Left lobe of liver (tissue), 2 donors: ENCODE measurements at regions not wholly inside any gene's neighbourhood (a gene's known extent, or its start where the extent isn't known, plus 50 kb on each side); places are given as distances from the start of the nearest gene placed in this dataset.
"Not testable (repeated sequence)": the region's sequence is repeated elsewhere in the genome, so short reads cannot be mapped to it uniquely, and the experiment has no call there.

ENCODE experiments used
- ATAC-seq: fragments of 200-7000 bp; cut with Tn5 transposase; one replicate; pipeline ENCODE4 v1.9.1; 2020; ENCODE audit warnings: mild to moderate bottlenecking, moderate library complexity
- DNase-seq: peaks from one replicate; pipeline ENCODE4 v3.0.0-alpha.2; 2020; ENCODE audit warnings: low spot score
- donor health status: DM: no; HTN: no; CAD: no; lungs with moderate emphysema.
- donor health status: DM: no; HTN: yes; CAD: no.

DNA sequence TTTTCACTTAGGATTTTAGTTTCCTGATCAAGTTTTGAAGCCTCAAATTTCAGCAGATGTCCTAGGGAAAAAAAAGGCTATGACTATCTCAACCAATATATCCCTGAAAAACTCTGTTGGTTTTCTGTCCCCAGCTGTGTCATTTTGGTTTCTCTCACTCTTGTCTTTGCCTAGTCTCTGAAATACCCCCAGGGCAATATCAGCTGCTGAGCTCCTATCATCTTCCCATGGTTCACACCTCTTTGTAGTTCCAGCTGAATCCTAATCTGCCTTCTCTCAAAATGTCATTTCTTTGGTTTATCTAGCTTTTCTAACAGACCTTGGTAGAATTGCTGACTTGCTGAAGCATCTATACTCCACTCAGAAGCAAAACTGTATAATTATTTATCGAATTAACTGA lies 2370.5 kb downstream of the ARAP2 start:
- ATAC-seq (no peak), DNase-seq (no peak)

DNA sequence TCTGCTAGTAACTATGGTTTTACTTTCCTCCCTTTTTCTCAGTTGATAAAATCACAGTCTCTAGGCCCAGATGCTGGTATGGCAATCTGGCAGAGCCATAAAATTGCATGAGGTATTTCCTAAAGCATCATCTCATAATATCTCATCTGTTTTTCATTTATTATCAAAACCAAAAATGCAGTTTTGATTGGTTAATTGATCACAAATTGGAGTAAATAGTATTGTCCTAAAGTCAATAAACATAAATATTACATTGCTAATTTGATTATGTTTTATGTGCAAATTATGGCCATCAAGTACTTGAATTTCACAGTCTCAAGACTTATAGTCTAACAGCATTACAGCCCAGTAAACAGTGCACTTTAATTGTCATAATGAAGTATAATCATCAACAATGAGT lies 2365.6 kb downstream of the ARAP2 start:
- ATAC-seq, result no peak

DNA sequence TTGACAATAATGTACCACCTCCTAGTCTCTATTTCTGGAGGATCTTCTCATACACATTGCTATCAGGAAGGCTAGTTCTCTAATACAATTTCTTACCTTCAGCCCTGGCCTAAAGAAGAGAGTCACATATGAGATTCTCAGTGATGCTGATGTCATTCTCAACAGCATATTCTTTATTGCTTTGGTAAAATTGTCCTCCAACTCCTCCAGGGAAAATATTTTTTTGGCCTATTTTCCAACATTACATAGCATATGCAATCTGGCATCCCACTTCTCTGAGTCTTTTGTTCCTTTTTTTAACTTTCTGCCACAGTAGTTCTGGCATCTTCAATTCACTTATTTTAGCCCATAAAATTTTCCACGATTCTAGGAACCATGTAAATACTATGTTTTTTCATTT lies 2363.1 kb downstream of the ARAP2 start:
- ATAC-seq, result no peak
- DNase-seq, result no peak

More for the DNA sequence above, 2365.6 kb downstream of the ARAP2 start:
- DNase-seq, result no peak

DNA sequence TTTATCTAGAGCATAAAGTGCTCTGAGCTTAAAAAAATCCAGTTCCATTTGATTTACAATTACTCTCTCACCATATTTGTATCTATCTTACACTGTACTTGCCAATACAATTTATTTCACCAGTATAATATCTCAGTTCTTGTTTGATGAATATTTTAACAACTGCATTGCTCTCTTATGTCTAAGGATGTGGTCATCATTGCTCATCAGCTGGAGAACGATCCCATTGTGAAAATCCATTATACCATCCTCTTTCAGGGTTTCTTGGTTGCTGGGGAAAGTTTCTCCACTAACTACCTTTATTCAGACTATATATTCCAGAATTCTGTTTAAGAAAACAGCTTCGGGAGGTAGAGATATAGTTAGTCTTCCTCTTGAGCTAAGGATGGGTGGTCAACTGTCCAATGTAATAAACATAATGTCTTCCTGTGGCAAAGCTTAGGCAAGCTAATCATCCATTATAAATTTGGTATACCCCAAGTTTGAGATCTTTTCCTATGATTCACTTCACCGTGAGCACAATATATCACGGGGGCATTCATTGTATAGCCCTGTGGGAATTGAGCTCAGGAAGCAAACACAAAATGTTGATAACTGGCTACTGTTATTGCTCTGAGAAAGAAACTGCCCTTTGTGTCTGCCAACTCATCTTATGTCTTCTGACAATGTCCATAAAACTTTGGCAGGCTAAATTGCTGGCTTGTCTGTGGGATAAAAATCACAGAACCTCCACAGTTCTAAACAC lies 2361.9 kb downstream of the ARAP2 start:
- no peak for DNase-seq
- ATAC-seq, result no peak

DNA sequence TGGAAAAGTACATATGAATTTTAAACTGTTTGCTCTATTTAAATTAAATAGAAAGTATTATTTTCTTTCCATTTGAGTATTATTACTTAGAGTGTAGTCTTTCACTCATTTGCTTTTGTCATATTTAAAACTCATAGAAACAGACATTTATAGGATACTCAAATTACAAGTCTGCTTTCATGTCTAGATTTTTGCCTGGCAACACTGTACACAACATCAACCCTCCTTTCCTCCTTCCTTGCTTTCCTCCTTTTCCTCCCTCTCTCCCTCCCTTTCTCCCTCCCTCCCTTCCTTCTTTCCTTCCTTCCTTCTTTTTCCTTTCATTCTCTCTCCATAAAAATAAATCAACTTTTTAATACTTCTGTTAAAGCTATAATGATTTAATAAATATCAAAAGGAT lies 2361.2 kb downstream of the ARAP2 start:
- ATAC-seq (no peak), DNase-seq (no peak)

DNA sequence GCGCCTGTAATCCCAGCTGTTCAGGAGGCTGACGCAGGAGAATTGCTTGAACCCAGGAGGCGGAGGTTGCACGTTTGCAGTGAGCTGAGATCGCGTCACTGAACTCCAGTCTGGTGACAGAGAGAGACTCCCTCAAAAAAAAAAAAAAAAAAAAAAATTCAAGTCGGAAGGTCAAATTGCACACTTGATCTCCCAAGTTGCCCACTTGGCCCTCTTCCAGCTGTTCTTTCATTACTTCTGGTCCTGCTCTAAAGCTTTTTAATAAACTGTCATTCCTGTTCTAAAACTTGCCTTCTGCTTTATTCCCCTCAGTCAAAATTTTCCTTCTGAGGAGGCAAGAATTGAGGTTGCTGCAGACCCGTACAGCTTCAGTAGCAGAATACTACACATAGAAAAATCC lies 2358.0 kb downstream of the ARAP2 start:
- DNase-seq (no peak), ATAC-seq (no peak)

DNA sequence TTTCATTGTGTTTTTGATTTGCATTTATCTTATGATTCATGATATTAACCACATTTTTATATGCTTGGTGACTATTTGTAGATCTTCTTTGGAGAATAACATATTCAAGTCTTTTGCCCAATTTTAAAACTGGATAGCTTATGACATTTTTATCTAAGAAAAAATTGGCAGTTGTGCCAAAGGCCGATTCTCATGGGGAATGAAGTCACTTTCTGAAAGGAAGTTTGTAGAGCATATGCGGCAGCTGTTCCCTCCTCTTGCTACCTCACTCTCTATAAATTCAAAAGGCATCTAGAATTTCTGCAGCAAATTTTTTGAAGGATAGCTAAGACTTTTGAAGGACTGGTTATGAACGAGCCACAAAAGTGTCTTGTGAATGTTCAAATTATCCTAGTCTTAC lies 2353.5 kb downstream of the ARAP2 start:
- DNase-seq (no peak), ATAC-seq (no peak)

DNA sequence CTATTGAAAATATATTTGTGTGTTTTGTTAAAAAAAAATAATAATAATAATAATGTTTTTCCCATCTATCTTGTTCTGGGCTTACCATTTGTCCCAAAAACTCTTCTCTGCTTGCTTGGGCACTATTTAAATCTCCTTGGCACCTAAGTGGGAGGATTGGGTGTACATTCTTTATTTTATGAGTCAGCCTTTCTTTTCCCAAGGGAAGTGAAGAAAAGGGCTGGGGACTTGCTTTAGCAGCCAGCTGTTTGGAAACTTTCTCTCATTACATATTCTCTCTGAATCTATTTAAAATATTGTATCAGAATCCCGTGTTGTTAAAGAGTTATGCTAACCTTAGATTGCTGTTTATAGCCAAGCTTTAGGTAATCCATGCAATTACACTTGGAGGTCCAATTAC lies 2332.4 kb downstream of the ARAP2 start:
- ATAC-seq (no peak), DNase-seq (no peak)

DNA sequence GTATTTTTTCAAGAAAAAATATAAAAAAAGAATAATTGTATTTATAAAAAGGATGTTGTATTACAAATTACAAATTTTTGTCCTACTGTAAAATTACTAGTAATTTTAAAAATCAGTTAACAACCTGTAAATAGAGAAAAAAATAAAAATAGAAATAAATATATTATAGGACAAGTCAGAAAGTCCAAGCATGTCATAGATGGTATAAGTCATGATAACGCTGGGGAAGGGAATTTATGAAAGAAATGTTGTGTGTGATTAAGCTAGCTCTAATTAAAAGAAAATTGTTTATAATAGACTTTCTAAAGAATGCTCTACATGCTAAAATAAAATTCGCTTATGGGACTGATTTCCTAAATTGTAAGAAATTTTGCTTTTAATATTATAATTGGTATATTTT lies 2329.9 kb downstream of the ARAP2 start:
- DNase-seq (no peak), ATAC-seq (no peak)

DNA sequence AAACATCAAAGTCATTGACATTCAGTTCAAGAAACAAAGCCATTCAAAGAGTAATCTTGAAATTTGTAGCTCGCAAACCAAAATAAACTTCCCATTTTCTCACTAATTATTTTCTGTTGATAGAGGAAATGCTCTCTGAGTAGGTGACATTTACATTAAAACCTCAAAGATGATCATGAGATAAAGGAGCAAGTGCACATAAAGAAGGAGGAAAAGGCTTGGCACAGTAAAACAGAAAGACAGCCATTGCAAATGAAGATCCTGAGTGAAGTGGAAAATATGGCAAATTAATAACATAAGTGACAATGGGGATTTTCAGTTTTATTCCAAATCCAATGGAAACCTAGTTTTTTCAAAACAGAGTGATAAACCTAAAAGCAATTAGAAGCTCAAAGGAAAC lies 2320.8 kb downstream of the ARAP2 start:
- DNase-seq (no peak), ATAC-seq (no peak)

DNA sequence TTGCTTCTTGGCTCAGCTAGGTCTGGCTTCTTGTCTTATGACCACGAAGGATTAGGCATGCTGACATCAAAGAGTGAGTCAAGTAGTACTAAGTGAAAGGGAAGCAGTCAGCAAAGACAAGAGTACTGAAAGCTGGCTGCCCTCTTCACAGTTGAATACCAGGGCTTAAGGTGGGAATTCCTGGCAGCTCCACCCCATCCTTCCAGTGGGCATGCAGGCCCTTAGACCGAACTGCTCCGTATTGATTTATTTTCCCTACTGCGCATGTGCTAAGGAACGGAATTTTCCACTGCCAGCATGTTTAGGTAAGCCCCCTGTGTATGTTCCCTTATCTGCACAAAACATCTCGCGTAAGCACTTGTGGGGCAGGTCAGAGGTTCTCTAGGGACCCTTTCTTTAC lies 2320.1 kb downstream of the ARAP2 start:
- DNase-seq, result no peak
- ATAC-seq, result no peak

DNA sequence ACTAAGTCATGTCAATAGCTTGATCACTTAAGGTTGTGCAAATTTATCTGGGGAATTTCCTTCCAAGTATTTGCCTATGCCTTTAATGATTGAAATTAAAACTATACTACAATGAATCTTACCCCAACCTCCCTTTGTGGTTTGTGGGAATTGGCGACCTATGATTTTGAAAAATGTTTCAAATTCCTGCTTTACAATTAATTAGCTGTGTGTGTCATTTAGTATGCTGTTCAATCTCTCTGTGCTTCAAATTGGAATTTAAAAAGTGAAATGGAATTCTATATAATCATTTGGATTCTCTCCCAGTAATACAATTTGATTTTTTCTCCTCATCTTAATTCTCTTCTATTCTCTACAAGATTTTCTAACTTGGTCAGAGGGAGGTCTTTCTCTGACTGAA lies 2319.5 kb downstream of the ARAP2 start:
- no peak for DNase-seq
- no peak for ATAC-seq

DNA sequence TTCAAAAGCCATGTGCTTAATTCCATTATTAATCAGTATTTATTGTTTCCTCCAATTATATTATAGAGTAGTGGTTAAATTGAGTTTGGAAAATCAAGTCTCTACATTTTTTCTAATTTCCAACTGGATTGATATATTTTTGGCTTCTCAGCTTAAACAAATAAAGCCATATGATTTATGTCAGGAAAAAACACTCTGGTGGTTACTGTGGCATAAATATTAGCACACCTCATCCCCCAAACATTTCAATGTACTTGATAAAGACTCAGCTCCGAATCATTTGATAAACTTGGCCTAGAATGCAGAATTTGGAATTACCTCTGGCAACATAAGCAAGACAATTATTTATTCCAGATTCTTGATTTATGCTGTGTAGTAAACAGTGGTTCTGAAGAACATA lies 2313.8 kb downstream of the ARAP2 start:
- ATAC-seq, result no peak
- no peak for DNase-seq

DNA sequence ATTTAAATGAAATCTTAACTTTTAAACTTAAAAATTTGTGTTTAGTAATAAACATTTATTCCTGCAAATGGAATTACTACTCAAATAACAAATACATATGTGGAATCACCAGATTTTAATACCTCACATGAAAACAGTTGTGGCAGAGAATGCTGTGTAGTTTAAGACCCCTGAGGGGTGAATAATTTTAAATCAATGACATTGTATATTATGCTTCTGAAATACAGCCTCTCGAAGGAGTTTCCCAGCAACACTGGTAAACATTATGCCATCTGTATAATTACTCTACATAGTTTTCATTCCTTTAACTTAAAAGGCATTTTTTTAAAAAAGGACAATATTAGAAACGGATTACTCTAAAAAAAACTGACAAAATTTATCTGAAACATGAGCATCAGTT lies 2313.3 kb downstream of the ARAP2 start:
- ATAC-seq (no peak), DNase-seq (no peak)

DNA sequence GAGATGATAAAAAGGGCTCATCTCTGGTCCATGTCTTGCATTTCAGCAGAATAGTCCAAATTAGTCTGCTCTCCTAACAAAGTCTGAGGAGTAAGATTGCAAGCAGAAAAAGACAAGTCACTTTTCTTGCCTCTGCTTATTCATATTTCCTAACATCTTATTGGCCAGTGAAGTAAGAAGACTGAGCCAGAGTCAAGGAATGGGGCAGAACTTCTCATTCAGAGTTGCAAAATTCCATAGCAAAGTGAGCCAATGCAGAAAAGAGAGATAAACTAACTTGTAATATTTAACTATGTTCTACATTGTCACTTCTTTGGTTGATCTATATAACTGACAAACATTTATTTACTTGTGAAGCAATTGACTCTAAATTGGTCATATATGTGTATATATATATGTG lies 2304.0 kb downstream of the ARAP2 start:
- no peak for DNase-seq
- no peak for ATAC-seq

DNA sequence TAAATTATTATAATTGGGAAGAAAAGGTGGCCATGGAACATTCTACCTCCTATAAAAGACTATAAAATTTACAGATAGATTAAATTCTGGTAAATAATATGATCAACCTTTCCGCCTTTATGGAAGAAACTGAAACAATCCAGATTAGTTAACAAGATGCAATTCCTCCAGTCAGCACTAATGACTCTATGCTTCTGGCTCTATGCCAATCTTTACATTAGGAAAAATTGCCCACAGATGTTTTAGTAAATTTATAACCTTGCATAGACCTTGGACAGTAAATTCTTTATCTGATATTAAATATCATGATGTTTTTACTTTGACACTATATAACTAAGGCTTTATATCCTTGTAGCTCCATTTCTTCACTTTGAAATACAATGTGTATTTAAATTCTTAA lies 2302.5 kb downstream of the ARAP2 start:
- ATAC-seq, result no peak
- DNase-seq, result no peak

DNA sequence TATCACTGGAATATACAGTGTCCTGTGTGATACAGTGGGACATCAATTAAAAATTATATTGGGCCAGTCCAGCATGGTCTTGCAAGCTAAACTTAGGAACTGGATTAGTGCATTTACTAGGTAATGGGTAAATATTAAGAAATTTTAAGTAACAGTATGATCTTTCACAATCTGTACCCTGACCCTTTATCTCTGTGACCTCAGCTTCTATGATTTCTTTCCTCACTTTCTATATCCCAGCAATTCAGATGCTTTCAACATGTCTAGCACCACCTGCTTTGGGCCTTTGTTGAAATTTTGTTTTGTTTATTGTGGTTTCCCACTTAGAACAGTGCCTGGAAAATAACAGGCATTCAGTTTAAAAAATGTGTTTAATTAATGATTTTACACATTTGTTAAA lies 2295.4 kb downstream of the ARAP2 start:
- DNase-seq, result no peak
- ATAC-seq, result peak; percentile 89

DNA sequence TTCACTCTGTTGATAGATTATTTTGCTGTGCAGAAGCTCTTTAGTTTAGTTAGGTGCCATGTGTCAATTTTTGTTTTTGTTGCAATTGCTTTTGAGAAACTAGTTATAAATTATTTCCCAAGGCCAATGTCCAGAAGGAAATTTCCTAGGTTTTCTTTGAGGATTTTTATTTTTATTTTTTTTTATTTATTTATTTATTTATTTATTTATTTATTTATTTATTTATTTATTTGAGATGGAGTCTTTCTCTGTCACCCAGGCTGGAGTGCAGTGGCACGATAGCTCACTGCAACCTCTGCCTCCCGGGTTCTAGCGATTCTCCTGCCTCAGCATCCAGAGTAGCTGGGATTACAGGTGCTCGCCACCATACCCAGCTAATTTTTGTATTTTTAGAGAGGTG lies 2290.5 kb downstream of the ARAP2 start:
- not testable (repeated sequence) for DNase-seq

DNA sequence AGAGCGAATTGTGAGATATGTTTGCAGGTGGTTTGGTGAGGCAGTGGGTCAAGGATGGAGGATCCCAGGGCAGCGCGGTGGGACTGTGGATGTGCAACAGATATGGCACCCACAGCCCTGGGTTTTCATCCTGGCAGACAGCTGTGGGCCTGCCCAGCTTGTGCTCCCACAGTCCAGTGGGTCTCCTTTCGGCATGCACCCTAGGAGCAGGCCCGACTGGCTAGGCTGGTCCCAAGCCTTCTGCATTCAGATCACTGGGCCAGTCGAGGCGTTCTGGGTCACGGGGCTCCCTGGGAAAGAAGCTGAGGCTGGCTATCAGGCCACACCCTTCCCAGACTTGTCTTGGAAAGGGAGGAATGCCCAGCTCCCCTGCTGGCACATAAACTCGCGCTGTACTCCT lies 2289.6 kb downstream of the ARAP2 start:
- no peak for ATAC-seq
- DNase-seq, result no peak

More for the DNA sequence above, 2290.5 kb downstream of the ARAP2 start:
- not testable (repeated sequence) for ATAC-seq

DNA sequence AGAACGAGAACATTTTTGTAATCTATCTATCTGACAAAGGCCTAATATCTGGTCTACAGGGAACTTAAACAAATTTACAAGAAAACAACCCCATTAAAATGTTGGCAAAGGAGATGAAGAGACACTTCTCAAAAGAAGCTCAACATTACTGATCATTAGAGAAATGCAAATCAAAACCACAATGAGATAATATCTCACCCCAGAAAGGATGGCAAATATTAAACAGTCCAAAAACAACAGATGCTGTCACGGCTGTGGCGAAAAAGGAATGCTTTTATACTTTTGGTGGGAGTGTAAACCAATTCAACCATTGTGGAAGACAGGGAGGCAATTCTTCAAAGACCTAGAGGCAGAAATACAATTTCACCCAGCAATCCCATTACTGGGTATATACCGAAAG lies 2284.8 kb downstream of the ARAP2 start:
- ATAC-seq, result no peak

DNA sequence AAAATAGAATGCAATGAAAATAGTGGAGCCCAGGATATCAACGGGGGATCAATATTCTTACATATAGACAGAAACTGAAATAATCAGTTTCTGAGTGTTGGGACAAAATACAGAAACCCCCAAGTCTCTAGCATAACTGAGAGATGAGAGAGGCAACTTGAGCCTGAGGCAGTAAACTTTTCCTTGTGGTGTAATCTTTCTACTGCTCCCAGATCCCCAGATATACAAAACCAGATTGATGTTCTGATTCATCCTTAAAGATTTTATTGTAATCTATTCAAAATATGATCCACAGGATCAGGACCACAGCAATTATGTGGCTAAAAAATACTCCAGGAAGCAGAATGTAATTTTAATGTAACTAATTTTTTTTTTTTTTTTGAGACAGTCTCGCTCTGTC lies 2282.6 kb downstream of the ARAP2 start:
- ATAC-seq (no peak), DNase-seq (no peak)

More for the DNA sequence above, 2284.8 kb downstream of the ARAP2 start:
- no peak for DNase-seq

DNA sequence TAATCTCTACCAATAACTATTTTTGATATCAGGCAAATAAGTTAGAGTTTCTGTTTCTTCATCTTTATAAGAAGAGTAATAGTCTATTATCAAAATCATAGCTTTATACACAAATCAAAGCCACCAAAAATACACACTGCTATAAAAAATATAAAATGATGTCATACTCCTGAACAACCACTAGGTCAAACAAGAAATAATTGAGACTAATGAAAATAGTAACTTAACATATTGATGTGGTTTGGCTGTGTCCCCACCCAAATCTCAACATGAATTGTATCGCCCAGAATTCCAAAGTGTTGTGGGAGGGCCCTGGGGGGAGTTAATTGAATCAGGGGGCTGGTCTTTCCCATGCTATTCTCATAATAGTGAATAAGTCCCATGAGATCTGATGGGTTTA lies 2277.5 kb downstream of the ARAP2 start:
- DNase-seq (no peak), ATAC-seq (no peak)

DNA sequence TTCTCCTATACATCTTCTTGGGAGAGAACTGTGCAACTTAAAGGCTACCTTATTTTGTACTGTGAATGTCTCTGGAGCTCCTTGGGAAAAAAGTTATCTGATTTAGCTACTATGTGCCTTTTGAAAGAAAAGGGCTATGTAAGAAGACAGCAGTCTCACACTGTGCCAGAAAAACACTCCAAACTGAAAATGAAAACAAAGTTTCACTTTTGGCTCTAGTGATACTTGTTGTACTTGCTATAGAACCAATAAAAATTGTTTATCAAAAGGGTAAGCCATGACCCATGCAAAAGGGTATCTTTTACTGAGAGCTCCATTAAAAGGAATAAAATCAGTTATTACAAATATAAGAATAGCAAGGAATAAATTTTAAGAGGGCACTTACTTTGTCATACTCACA lies 2270.0 kb downstream of the ARAP2 start:
- ATAC-seq (no peak), DNase-seq (no peak)
